Kidney (tissue), 13 donors: ENCODE measurements at regions not wholly inside any gene's neighbourhood (a gene's known extent, or its start where the extent isn't known, plus 50 kb on each side); places are given as distances from the start of the nearest gene placed in this dataset.

ENCODE experiments used
- DNase-seq, 5 donors: peaks; one replicate each; pipeline ENCODE4 v3.0.0-alpha.2; 2013 to 2020
- FAIRE-seq: peaks from 2 replicates; lab custom pipeline; 2012; peaks lifted over from hg19 to GRCh38; lab: Jason Lieb, UNC
- H3K27ac ChIP-seq, 2 donors: one replicate each; pipeline ENCODE4 v1.7.0; 2013; ENCODE audit warnings: low read depth in 2 of 2, low read length in 2 of 2, inconsistent platforms in 1 of 2
- H3K27me3 ChIP-seq: one replicate; pipeline ENCODE4 v1.7.1; 2013; ENCODE audit warnings: low read length, inconsistent platforms; ENCODE audit not compliant: control insufficient read depth, insufficient read depth
- H3K36me3 ChIP-seq, 3 donors: one replicate each; pipeline versions ENCODE4 v1.7.0 to v1.7.1; 2013; ENCODE audit warnings: low read length in 3 of 3, control low read depth in 1 of 3, inconsistent platforms in 1 of 3; ENCODE audit not compliant: insufficient read depth in 3 of 3, control insufficient read depth in 2 of 3
- H3K4me1 ChIP-seq, 3 donors: one replicate each; pipeline versions ENCODE4 v1.7.0 to v1.7.1; 2013; ENCODE audit warnings: low read length in 3 of 3, inconsistent platforms in 1 of 3, low read depth in 1 of 3; ENCODE audit not compliant: control insufficient read depth in 2 of 3, insufficient read depth in 2 of 3
- H3K4me3 ChIP-seq, 3 donors: one replicate each; pipeline versions ENCODE4 v1.7.0 to v1.8.1; 2013; ENCODE audit warnings: low read length in 3 of 3, control low read depth in 1 of 3, inconsistent platforms in 1 of 3
- H3K9ac ChIP-seq, 3 donors: one replicate each; pipeline versions ENCODE4 v1.7.0 to v1.7.1; 2013; ENCODE audit warnings: low read length in 3 of 3, control low read depth in 1 of 3, inconsistent platforms in 1 of 3
- H3K9me3 ChIP-seq, 3 donors: one replicate each; pipeline versions ENCODE4 v1.7.0 to v1.7.1; 2013; ENCODE audit warnings: low read length in 3 of 3, control low read depth in 1 of 3, inconsistent platforms in 1 of 3; ENCODE audit not compliant: control insufficient read depth in 2 of 3, insufficient read depth in 1 of 3
- intact Hi-C: fragments of 100-400 bp; cut with DNase I; formaldehyde crosslinking; loops from one replicate; pipeline ENCODE4 v1.11.1; 2022
- TF ChIP-seq, protein P1 (sequence below): IDR thresholded peaks from 3 replicates; pipeline ENCODE4 v1.5.1; 2012; ENCODE audit warnings: mild to moderate bottlenecking, moderate library complexity, borderline replicate concordance; ENCODE audit not compliant: insufficient read depth; ENCODE audit errors: extremely low read depth
- donor health status: control.
- donor health status: control.
- donor health status: control.
- donor health status: control.
- donor health status: control.
- donor health status: DM: yes; HTN: yes; CAD: no.
- donor health status: Normal renal cell carcinoma (clear cell type).

GRCh38 chr18:67367540-67367939, 149.0 kb downstream of the DSEL start:
- H3K9me3 ChIP-seq: no peaks in the 10 kb centered on the region
- no peak for FAIRE-seq

DNA sequence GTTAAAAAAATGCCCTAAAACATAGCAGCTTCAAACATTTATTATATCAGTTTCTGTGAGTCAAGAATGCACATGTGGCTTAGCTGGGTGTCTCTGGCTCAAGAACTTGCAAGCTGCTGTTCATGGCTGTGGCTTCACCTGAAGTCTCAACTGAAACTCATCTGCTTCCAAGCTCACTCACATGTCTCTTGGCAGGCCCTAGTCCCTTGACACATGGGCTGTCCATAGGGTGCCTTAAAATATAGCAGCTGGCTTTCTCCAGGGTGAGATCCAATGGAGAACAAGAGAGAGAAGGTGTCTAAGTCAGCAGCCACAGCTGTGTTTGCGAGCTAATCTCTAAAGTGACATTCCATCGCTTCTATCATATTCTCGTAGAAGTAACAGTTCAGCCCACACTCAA, 152.8 kb downstream of the DSEL start:
- TF ChIP-seq, protein P1, sequence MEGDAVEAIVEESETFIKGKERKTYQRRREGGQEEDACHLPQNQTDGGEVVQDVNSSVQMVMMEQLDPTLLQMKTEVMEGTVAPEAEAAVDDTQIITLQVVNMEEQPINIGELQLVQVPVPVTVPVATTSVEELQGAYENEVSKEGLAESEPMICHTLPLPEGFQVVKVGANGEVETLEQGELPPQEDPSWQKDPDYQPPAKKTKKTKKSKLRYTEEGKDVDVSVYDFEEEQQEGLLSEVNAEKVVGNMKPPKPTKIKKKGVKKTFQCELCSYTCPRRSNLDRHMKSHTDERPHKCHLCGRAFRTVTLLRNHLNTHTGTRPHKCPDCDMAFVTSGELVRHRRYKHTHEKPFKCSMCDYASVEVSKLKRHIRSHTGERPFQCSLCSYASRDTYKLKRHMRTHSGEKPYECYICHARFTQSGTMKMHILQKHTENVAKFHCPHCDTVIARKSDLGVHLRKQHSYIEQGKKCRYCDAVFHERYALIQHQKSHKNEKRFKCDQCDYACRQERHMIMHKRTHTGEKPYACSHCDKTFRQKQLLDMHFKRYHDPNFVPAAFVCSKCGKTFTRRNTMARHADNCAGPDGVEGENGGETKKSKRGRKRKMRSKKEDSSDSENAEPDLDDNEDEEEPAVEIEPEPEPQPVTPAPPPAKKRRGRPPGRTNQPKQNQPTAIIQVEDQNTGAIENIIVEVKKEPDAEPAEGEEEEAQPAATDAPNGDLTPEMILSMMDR: no peak
- Histone ChIP-seq H3K4me3 (no peak overlapping the region), H3K27ac (no peak overlapping the region), H3K4me1 (peaks cover 0 to 3% (median 0%) of the 10 kb centered on the region in 3 donors), H3K36me3 (no peaks in the 10 kb centered on the region), H3K27me3 (no peaks in the 10 kb centered on the region), H3K9ac (no peak overlapping the region), H3K9me3 (no peaks in the 10 kb centered on the region)
- DNase-seq: no peak
- FAIRE-seq: no peak
- intact Hi-C loops: no loop called here

More at GRCh38 chr18:67367540-67367939, 149.0 kb downstream of the DSEL start:
- TF ChIP-seq, protein P1: no peak
- Histone ChIP-seq H3K27ac (no peak overlapping the region), H3K4me3 (no peak overlapping the region), H3K9ac (no peak overlapping the region), H3K4me1 (no peaks in the 10 kb centered on the region), H3K36me3 (no peaks in the 10 kb centered on the region), H3K27me3 (no peaks in the 10 kb centered on the region)
- intact Hi-C loops: no loop called here
- DNase-seq: no peak

- FAIRE-seq (no peak), DNase-seq (no peak)
- Histone ChIP-seq H3K4me1 (peaks cover 0 to 3% (median 0%) of the 10 kb centered on the region in 3 donors), H3K4me3 (no peak overlapping the region), H3K27me3 (no peaks in the 10 kb centered on the region), H3K36me3 (no peaks in the 10 kb centered on the region), H3K27ac (no peak overlapping the region), H3K9me3 (no peaks in the 10 kb centered on the region), H3K9ac (no peak overlapping the region)
- TF ChIP-seq, protein P1: no peak
- intact Hi-C loops: no loop called here
Measured at GRCh38 chr18:67362906-67363305, 153.6 kb downstream of the DSEL start.
